ENCODE measurements at regions not wholly inside any gene's neighbourhood (a gene's known extent, or its start where the extent isn't known, plus 50 kb on each side); places are given as distances from the start of the nearest gene placed in this dataset.

DNA sequence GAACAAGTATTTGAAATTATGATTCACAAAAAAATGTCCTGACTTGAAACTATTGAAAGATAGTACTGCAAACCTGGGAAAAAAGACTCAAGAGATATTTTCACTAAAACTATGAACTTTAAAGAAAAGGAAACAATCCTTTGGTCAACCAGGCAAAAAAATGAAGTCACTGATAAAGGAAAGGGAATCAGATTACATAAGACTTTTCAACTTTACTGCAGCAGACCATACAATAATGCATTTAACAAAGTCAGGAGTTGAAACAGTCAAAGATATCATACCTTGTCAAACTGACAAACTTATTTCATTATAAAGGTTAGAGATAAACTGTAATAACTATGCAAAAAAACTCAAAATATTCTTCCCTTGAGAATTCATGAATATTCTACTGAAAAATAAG is 361.6 kb downstream of the DLEU7 start:
- H3K36me3 Mint-ChIP-seq (ENCODE audit: insufficient read depth, unreplicated experiment) = no peaks in the 10 kb centered on the region
- H3K4me1 Mint-ChIP-seq (ENCODE audit: insufficient read depth, unreplicated experiment) = peaks cover 6% of the 10 kb centered on the region
- H3K27ac Mint-ChIP-seq (ENCODE audit: low read depth, unreplicated experiment) = no peak overlapping the region
- BruUV-seq (replicated peaks) = no TSS peak
- H3K4me3 Mint-ChIP-seq (ENCODE audit: unreplicated experiment) = no peak overlapping the region
- intact Hi-C loops (cut with micrococcal nuclease) = no loop called here
- POLR2A ChIA-PET = no interaction called here
- no peak for DNase-seq (ENCODE audit: unreplicated experiment)
- no peaks in the 10 kb centered on the region for H3K9me3 Mint-ChIP-seq (ENCODE audit: unreplicated experiment)
- CTCF ChIA-PET = no interaction called here
- TF ChIP-seq, protein P1, sequence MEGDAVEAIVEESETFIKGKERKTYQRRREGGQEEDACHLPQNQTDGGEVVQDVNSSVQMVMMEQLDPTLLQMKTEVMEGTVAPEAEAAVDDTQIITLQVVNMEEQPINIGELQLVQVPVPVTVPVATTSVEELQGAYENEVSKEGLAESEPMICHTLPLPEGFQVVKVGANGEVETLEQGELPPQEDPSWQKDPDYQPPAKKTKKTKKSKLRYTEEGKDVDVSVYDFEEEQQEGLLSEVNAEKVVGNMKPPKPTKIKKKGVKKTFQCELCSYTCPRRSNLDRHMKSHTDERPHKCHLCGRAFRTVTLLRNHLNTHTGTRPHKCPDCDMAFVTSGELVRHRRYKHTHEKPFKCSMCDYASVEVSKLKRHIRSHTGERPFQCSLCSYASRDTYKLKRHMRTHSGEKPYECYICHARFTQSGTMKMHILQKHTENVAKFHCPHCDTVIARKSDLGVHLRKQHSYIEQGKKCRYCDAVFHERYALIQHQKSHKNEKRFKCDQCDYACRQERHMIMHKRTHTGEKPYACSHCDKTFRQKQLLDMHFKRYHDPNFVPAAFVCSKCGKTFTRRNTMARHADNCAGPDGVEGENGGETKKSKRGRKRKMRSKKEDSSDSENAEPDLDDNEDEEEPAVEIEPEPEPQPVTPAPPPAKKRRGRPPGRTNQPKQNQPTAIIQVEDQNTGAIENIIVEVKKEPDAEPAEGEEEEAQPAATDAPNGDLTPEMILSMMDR (IDR thresholded peaks at IDR 0.05; ENCODE audit: unreplicated experiment) = no peak
- H3K27me3 Mint-ChIP-seq (ENCODE audit: insufficient read depth, unreplicated experiment) = no peaks in the 10 kb centered on the region

DNA sequence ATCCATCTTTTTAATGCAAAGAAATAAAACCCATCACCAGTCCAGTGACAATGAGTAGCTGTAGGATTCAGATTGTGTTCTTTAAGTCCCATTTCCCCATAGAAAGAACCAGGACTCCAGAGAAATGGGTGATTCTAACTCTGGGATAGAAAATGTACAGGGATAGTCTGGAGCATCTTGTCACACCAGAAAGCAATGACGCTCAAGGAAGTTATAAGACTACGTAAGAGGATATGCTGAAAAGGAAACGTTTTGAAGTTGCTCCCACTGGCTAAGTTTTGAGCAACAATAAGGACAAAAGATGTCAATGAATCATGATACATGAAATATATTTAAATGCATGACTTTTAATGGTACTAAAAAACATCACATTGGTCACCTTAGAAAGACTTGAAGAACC is 360.1 kb downstream of the DLEU7 start:
- H3K4me3 Mint-ChIP-seq (ENCODE audit: unreplicated experiment) = no peak overlapping the region
- no peaks in the 10 kb centered on the region for H3K9me3 Mint-ChIP-seq (ENCODE audit: unreplicated experiment)
- POLR2A ChIA-PET = interaction anchor here (0.7 to 0.9 kb wide), 2 partner anchors 9 to 115 kb away, joined by 3 read pairs; no protein-coding TSS in a partner anchor
- peaks cover 6% of the 10 kb centered on the region for H3K4me1 Mint-ChIP-seq (ENCODE audit: insufficient read depth, unreplicated experiment)
- DNase-seq (ENCODE audit: unreplicated experiment) = no peak
- no peaks in the 10 kb centered on the region for H3K27me3 Mint-ChIP-seq (ENCODE audit: insufficient read depth, unreplicated experiment)
- no TSS peak for BruUV-seq (replicated peaks)
- CTCF ChIA-PET = interaction anchor here (0.7 kb wide), 1 partner anchor 417 kb away, joined by 3 read pairs; no protein-coding TSS in a partner anchor
- no peak overlapping the region for H3K27ac Mint-ChIP-seq (ENCODE audit: low read depth, unreplicated experiment)
- TF ChIP-seq, protein P1 (IDR thresholded peaks at IDR 0.05; ENCODE audit: unreplicated experiment) = no peak
- intact Hi-C loops (cut with micrococcal nuclease) = no loop called here
- H3K36me3 Mint-ChIP-seq (ENCODE audit: insufficient read depth, unreplicated experiment) = no peaks in the 10 kb centered on the region

DNA sequence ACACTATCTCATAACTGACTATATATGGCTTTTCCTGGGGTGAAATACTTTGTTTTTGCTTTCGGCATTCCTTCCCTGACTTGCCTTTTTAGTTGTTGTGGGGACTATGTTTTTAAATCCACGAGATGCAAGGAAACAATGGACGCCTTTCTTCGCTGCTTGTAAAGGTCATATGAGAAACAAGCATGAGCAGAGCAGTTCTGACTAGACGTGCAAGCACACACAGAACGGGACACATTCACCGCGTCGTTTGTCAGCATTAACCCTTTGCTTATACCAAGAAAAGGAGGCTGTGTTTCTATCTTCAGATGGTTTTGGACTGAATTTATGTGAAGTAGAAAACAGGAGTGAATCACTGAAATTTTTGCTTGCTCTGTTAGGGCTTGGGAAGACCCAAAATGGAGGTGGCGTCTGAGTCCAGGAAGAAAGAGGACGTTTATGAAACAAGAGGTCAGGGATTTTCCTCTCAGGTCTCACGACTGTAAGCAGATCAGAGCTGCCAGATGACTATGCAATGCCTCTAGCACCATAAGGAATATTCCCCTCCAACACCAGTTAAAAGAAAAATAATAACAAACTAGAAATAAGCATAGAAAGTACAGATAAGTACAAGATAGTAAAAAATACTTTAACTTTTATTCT is 358.9 kb downstream of the DLEU7 start:
- Mint-ChIP-seq H3K4me1 (ENCODE audit: insufficient read depth, unreplicated experiment) (peaks cover 6% of the 10 kb centered on the region), H3K27ac (ENCODE audit: low read depth, unreplicated experiment) (no peak overlapping the region), H3K27me3 (ENCODE audit: insufficient read depth, unreplicated experiment) (no peaks in the 10 kb centered on the region), H3K36me3 (ENCODE audit: insufficient read depth, unreplicated experiment) (no peaks in the 10 kb centered on the region), H3K9me3 (ENCODE audit: unreplicated experiment) (no peaks in the 10 kb centered on the region), H3K4me3 (ENCODE audit: unreplicated experiment) (no peak overlapping the region)
- TF ChIP-seq, protein P1 (IDR thresholded peaks at IDR 0.05; ENCODE audit: unreplicated experiment) = no peak
- no TSS peak for BruUV-seq (replicated peaks)
- DNase-seq (ENCODE audit: unreplicated experiment) = no peak
- POLR2A ChIA-PET = interaction anchor here (0.6 kb wide), 1 partner anchor 78 kb away, joined by 3 read pairs; no protein-coding TSS in a partner anchor
- CTCF ChIA-PET = no interaction called here
- intact Hi-C loops (cut with micrococcal nuclease) = no loop called here

DNA sequence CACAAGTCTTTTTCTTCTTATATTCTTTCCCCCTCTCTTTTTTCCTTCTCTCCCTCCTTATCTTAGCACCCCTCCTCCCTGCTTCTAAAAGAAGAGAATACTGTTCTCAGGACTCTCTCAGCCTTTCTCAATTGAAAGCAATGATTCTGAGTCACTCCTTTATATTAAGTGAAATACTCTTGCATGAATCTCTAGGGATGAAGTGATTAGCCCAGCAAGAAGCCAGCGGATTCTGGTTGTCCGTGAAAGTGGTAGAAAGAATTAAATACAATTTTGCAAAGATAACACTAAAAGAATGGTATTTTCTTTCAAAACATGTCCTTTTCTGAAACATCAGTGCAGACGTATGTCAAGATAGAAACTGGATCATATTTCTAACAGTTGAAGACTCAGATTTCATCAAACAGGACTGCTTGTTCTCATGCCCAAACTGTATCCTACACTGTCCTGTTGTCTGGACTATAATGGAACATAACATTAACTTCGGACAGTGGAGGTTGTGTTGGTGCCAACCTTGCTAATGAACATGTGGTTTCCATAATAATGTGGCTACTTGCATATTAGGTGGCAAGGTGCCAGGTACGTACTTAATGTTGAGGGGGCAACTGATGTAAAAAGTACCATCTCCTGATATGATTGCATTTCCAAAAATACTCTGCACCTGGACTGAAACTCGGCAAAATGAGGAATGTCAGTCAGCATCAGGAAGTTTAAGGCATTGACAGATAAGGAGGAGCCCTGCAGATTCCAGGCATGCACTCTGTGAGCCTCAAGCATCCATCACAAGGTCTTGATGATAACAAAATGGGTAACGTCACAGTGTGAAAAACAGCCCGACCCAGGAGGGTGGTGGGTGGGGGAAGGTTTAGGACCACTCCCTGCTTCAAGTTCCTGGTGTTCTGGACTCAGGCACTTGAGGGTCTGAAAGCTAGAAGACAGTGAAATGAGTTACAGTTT is 357.2 kb downstream of the DLEU7 start:
- BruUV-seq (replicated peaks) = no TSS peak
- no peaks in the 10 kb centered on the region for H3K27me3 Mint-ChIP-seq (ENCODE audit: insufficient read depth, unreplicated experiment)
- ChIA-PET POLR2A (interaction anchor here (0.6 kb wide), 1 partner anchor 489 kb away, joined by 3 read pairs; no protein-coding TSS in a partner anchor), CTCF (no interaction called here)
- no peak for DNase-seq (ENCODE audit: unreplicated experiment)
- intact Hi-C loops (cut with micrococcal nuclease) = no loop called here
- no peaks in the 10 kb centered on the region for H3K36me3 Mint-ChIP-seq (ENCODE audit: insufficient read depth, unreplicated experiment)
- no peaks in the 10 kb centered on the region for H3K9me3 Mint-ChIP-seq (ENCODE audit: unreplicated experiment)
- H3K4me3 Mint-ChIP-seq (ENCODE audit: unreplicated experiment) = no peak overlapping the region
- peaks cover 6% of the 10 kb centered on the region for H3K4me1 Mint-ChIP-seq (ENCODE audit: insufficient read depth, unreplicated experiment)
- no peak overlapping the region for H3K27ac Mint-ChIP-seq (ENCODE audit: low read depth, unreplicated experiment)
- TF ChIP-seq, protein P1 (IDR thresholded peaks at IDR 0.05; ENCODE audit: unreplicated experiment) = no peak
